Upper lobe of left lung (tissue), 4 donors: ENCODE measurements at regions not wholly inside any gene's neighbourhood (a gene's known extent, or its start where the extent isn't known, plus 50 kb on each side); places are given as distances from the start of the nearest gene placed in this dataset.

ENCODE experiments used
- EP300 ChIP-seq, 4 donors: sonication (generic); formaldehyde crosslinking; IDR thresholded peaks; one replicate each; pipeline ENCODE4 v1.5.1; 2017; ENCODE audit warnings: antibody characterized with exemption in 4 of 4, control low read depth in 2 of 4
- POLR2A ChIP-seq, 4 donors: fragments of 450-650 bp; IDR thresholded peaks; one replicate each; pipeline ENCODE4 v1.5.1; 2016 to 2017; ENCODE audit warnings: antibody characterized with exemption in 4 of 4, mild to moderate bottlenecking in 2 of 4
- POLR2AphosphoS5 ChIP-seq, 2 donors: sonication (generic); formaldehyde crosslinking; IDR thresholded peaks; one replicate each; pipeline ENCODE4 v1.5.1; 2017; ENCODE audit warnings: antibody characterized with exemption in 2 of 2
- TF ChIP-seq, protein P1 (sequence below), 6 experiments: fragments of 450-650 bp in 4 of 6; fragments of 200-600 bp in 2 of 6; sonication (generic) in 2 of 6; IDR thresholded peaks; one replicate each; pipeline ENCODE4 v1.5.1; 2016 to 2019; ENCODE audit warnings: antibody characterized with exemption in 6 of 6

DNA sequence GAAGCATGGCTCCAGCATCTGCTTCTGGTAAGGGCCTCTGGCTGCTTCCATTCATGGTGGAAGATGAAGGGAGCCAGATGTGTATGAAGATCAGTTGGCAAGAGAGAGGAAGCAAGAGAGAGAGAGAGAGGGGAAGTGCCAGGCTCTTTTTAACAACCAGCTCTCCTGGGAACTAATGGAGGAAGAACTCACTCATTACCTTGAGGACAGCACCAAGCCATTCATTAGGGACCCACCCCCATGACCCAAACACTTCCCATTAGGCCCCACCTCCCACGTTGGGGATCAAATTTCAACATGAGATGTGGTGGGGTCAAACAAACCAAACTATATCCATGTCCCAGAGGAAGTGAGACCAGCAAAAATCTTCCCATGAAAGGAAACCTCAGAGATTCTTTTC lies 124.8 kb upstream of the SIX2 start:
- TF ChIP-seq, protein P1, sequence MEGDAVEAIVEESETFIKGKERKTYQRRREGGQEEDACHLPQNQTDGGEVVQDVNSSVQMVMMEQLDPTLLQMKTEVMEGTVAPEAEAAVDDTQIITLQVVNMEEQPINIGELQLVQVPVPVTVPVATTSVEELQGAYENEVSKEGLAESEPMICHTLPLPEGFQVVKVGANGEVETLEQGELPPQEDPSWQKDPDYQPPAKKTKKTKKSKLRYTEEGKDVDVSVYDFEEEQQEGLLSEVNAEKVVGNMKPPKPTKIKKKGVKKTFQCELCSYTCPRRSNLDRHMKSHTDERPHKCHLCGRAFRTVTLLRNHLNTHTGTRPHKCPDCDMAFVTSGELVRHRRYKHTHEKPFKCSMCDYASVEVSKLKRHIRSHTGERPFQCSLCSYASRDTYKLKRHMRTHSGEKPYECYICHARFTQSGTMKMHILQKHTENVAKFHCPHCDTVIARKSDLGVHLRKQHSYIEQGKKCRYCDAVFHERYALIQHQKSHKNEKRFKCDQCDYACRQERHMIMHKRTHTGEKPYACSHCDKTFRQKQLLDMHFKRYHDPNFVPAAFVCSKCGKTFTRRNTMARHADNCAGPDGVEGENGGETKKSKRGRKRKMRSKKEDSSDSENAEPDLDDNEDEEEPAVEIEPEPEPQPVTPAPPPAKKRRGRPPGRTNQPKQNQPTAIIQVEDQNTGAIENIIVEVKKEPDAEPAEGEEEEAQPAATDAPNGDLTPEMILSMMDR (IDR thresholded peaks at IDR 0.05): no peak
- TF ChIP-seq EP300 (IDR thresholded peaks at IDR 0.05) (no peak), POLR2AphosphoS5 (IDR thresholded peaks at IDR 0.05) (no peak), POLR2A (IDR thresholded peaks at IDR 0.05) (no peak)
